H9 (cell line): ENCODE measurements at regions not wholly inside any gene's neighbourhood (a gene's known extent, or its start where the extent isn't known, plus 50 kb on each side); places are given as distances from the start of the nearest gene placed in this dataset.

Source experiments
- DNase-seq: peaks from one replicate; pipeline ENCODE4 v3.0.0-alpha.2; 2017
- H2AFZ ChIP-seq: one replicate; pipeline ENCODE4 v1.6.1; 2013; ENCODE audit warnings: mild to moderate bottlenecking, low read length, control low read depth, moderate library complexity
- H2AK5ac ChIP-seq: 2 replicates; pipeline ENCODE4 v1.6.1; 2013; ENCODE audit warnings: low read length, control low read depth, mixed read lengths; ENCODE audit not compliant: insufficient read length
- H2BK120ac ChIP-seq: one replicate; pipeline ENCODE4 v1.6.1; 2013; ENCODE audit warnings: low read depth, mild to moderate bottlenecking, low read length, control low read depth, inconsistent platforms; ENCODE audit not compliant: poor library complexity, severe bottlenecking
- H2BK12ac ChIP-seq: 2 replicates; pipeline ENCODE4 v1.6.1; 2013; ENCODE audit warnings: low read length, control low read depth, mixed read lengths, low read depth; ENCODE audit not compliant: insufficient read length
- H2BK15ac ChIP-seq: 2 replicates; pipeline ENCODE4 v1.6.1; 2013; ENCODE audit warnings: low read depth, low read length, control low read depth
- H2BK20ac ChIP-seq: one replicate; pipeline ENCODE4 v1.6.1; 2013; ENCODE audit warnings: low read depth, mild to moderate bottlenecking, low read length, control low read depth, inconsistent platforms; ENCODE audit not compliant: poor library complexity, severe bottlenecking
- H2BK5ac ChIP-seq: 2 replicates; pipeline ENCODE4 v1.6.1; 2013; ENCODE audit warnings: low read length, control low read depth, mixed read lengths; ENCODE audit not compliant: insufficient read length
- H3K14ac ChIP-seq: 2 replicates; pipeline ENCODE4 v1.6.1; 2013; ENCODE audit warnings: low read length, control low read depth; ENCODE audit not compliant: insufficient read depth
- H3K18ac ChIP-seq: 2 replicates; pipeline ENCODE4 v1.6.1; 2013; ENCODE audit warnings: low read depth, mild to moderate bottlenecking, mixed read lengths, low read length, control low read depth; ENCODE audit not compliant: insufficient read length
- H3K23ac ChIP-seq: 2 replicates; pipeline ENCODE4 v1.6.1; 2013; ENCODE audit warnings: low read length, control low read depth, mixed read lengths, low read depth; ENCODE audit not compliant: insufficient read length
- H3K23me2 ChIP-seq: 2 replicates; pipeline ENCODE4 v1.6.1; 2013; ENCODE audit warnings: low read depth, mild to moderate bottlenecking, mixed read lengths, low read length, control low read depth; ENCODE audit not compliant: insufficient read length, poor library complexity, severe bottlenecking
- H3K27ac ChIP-seq: 2 replicates; pipeline ENCODE4 v1.5.1; 2013; ENCODE audit warnings: low read length, control low read depth, mixed read lengths, low read depth; ENCODE audit not compliant: insufficient read length
- H3K27me3 ChIP-seq: 2 replicates; pipeline ENCODE4 v1.6.1; 2013; ENCODE audit warnings: low read length, control low read depth, inconsistent platforms; ENCODE audit not compliant: insufficient read depth
- H3K4ac ChIP-seq: 2 replicates; pipeline ENCODE4 v1.6.1; 2013; ENCODE audit warnings: low read depth, mild to moderate bottlenecking, control low read depth, inconsistent platforms, low read length, moderate library complexity
- H3K4me1 ChIP-seq: 2 replicates; pipeline ENCODE4 v1.6.1; 2013; ENCODE audit warnings: low read length, control low read depth, inconsistent platforms; ENCODE audit not compliant: insufficient read depth
- H3K4me2 ChIP-seq: 2 replicates; pipeline ENCODE4 v1.6.1; 2013; ENCODE audit warnings: low read length, control low read depth, mixed read lengths; ENCODE audit not compliant: insufficient read length, insufficient read depth
- H3K56ac ChIP-seq: 2 replicates; pipeline ENCODE4 v1.6.1; 2013; ENCODE audit warnings: low read depth, mild to moderate bottlenecking, mixed read lengths, low read length, control low read depth; ENCODE audit not compliant: insufficient read length
- H3K79me1 ChIP-seq: 2 replicates; pipeline ENCODE4 v1.6.1; 2013; ENCODE audit warnings: low read depth, mild to moderate bottlenecking, moderate library complexity, low read length, control low read depth, inconsistent platforms; ENCODE audit not compliant: insufficient read depth, poor library complexity, severe bottlenecking
- H3K79me2 ChIP-seq: 2 replicates; pipeline ENCODE4 v1.6.1; 2013; ENCODE audit warnings: low read length, control low read depth, inconsistent platforms; ENCODE audit not compliant: insufficient read depth
- H3K9ac ChIP-seq: 2 replicates; pipeline ENCODE4 v1.6.1; 2013; ENCODE audit warnings: low read length, control low read depth, mixed read lengths; ENCODE audit not compliant: insufficient read length; ENCODE audit errors: extremely low read depth
- H3K9me3 ChIP-seq: one replicate; pipeline ENCODE4 v1.6.1; 2013; ENCODE audit warnings: low read depth, low read length, inconsistent platforms; ENCODE audit not compliant: control insufficient read depth
- H3T11ph ChIP-seq: one replicate; pipeline ENCODE4 v1.6.1; 2013; ENCODE audit warnings: mild to moderate bottlenecking, low read length, control low read depth, inconsistent platforms
- H4K20me1 ChIP-seq: one replicate; pipeline ENCODE4 v1.6.1; 2013; ENCODE audit not compliant: control insufficient read depth, insufficient read length, insufficient read depth
- H4K5ac ChIP-seq: 2 replicates; pipeline ENCODE4 v1.6.1; 2013; ENCODE audit warnings: low read depth, mild to moderate bottlenecking, mixed read lengths, low read length, control low read depth; ENCODE audit not compliant: insufficient read length
- H4K8ac ChIP-seq: replicated peaks from 2 replicates; pipeline ENCODE4 v1.6.1; 2013; ENCODE audit warnings: low read length, control low read depth, mixed read lengths, low read depth; ENCODE audit not compliant: insufficient read length
- H4K91ac ChIP-seq: 2 replicates; pipeline ENCODE4 v1.6.1; 2013; ENCODE audit warnings: low read depth, mild to moderate bottlenecking, moderate library complexity, mixed read lengths, low read length, control low read depth; ENCODE audit not compliant: insufficient read length
- H3K27ac Mint-ChIP-seq, 3 experiments: 2 replicates in 2 of 3; 3 replicates in 1 of 3; pipeline ENCODE4 v1.8.0; 2020 to 2021; ENCODE audit warnings: mixed read lengths in 3 of 3, mild to moderate bottlenecking in 1 of 3, moderate library complexity in 1 of 3
- H3K27me3 Mint-ChIP-seq: 2 replicates; pipeline ENCODE4 v1.8.0; 2021; ENCODE audit warnings: low read depth, mild to moderate bottlenecking, moderate library complexity, mixed read lengths
- H3K36me3 Mint-ChIP-seq, 3 experiments: 2 replicates in 2 of 3; 3 replicates in 1 of 3; pipeline ENCODE4 v1.8.0; 2020 to 2021; ENCODE audit warnings: low read depth in 3 of 3, mixed read lengths in 3 of 3; ENCODE audit not compliant: insufficient read depth in 1 of 3
- H3K4me1 Mint-ChIP-seq, 2 experiments: 2 replicates each; pipeline ENCODE4 v1.8.0; 2020; ENCODE audit warnings: mixed read lengths in 2 of 2
- H3K4me3 Mint-ChIP-seq, 2 experiments: 2 replicates in 1 of 2; 3 replicates in 1 of 2; pipeline ENCODE4 v1.8.0; 2020 to 2021; ENCODE audit warnings: mild to moderate bottlenecking in 2 of 2, mixed read lengths in 2 of 2, moderate library complexity in 1 of 2
- H3K9me3 Mint-ChIP-seq, 2 experiments: 2 replicates in 1 of 2; 3 replicates in 1 of 2; pipeline ENCODE4 v1.8.0; 2020; ENCODE audit warnings: mild to moderate bottlenecking in 2 of 2, mixed read lengths in 2 of 2, moderate library complexity in 1 of 2
- WGBS: extraction: QIAGEN DNeasy Blood & Tissue Kit; methylation state at CpG from one replicate; pipeline ENCODE4 v1.1.7; 2013; ENCODE audit warnings: missing lambda C conversion rate, low lambda C conversion rate, mixed read lengths; ENCODE audit not compliant: insufficient read length; ENCODE audit errors: extremely low coverage; 5-methylcytosine and 5-hydroxymethylcytosine counted together
- TF ChIP-seq, protein P1 (sequence below): fragments of 200-600 bp; sonication (generic); conservative IDR thresholded peaks from 3 replicates; pipeline ENCODE4 v1.8.0; 2021; ENCODE audit warnings: antibody characterized with exemption, mild to moderate bottlenecking

- Histone ChIP-seq H2BK12ac (no peak overlapping the region), H4K5ac (no peak overlapping the region), H2AFZ (no peak overlapping the region), H2BK5ac (no peak overlapping the region), H3K14ac (no peak overlapping the region), H2BK15ac (no peak overlapping the region), H3K27me3 (no peaks in the 10 kb centered on the region), H3K79me1 (no peaks in the 10 kb centered on the region), H4K91ac (no peak overlapping the region), H3K27ac (no peak overlapping the region), H3K4ac (no peak overlapping the region), H3K4me2 (no peak overlapping the region), H3K18ac (no peak overlapping the region), H3K56ac (no peak overlapping the region), H3K9me3 (no peaks in the 10 kb centered on the region), H3K23me2 (peaks cover 5% of the 10 kb centered on the region), H3K4me1 (no peaks in the 10 kb centered on the region), H2AK5ac (no peak overlapping the region), H3K23ac (no peak overlapping the region), H4K8ac (no peak overlapping the region), H4K20me1 (no peaks in the 10 kb centered on the region), H3T11ph (no peak overlapping the region), H3K79me2 (no peaks in the 10 kb centered on the region), H2BK120ac (no peak overlapping the region), H3K9ac (no peak overlapping the region), H2BK20ac (no peak overlapping the region)
- Mint-ChIP-seq H3K27ac (no peak overlapping the region; a peak in 1 of 7 replicates), H3K36me3 (no peaks in the 10 kb centered on the region; a peak in 1 of 7 replicates), H3K4me3 (no peak overlapping the region), H3K27me3 (peaks cover 2% of the 10 kb centered on the region; the same call in 1 of the 2 replicates), H3K9me3 (no peaks in the 10 kb centered on the region), H3K4me1 (peaks cover 20 to 23% of the 10 kb centered on the region in 2 experiments)
- WGBS = no CpG with 5 or more reads among the region's 1 CpG
- TF ChIP-seq, protein P1, sequence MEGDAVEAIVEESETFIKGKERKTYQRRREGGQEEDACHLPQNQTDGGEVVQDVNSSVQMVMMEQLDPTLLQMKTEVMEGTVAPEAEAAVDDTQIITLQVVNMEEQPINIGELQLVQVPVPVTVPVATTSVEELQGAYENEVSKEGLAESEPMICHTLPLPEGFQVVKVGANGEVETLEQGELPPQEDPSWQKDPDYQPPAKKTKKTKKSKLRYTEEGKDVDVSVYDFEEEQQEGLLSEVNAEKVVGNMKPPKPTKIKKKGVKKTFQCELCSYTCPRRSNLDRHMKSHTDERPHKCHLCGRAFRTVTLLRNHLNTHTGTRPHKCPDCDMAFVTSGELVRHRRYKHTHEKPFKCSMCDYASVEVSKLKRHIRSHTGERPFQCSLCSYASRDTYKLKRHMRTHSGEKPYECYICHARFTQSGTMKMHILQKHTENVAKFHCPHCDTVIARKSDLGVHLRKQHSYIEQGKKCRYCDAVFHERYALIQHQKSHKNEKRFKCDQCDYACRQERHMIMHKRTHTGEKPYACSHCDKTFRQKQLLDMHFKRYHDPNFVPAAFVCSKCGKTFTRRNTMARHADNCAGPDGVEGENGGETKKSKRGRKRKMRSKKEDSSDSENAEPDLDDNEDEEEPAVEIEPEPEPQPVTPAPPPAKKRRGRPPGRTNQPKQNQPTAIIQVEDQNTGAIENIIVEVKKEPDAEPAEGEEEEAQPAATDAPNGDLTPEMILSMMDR = peak; percentile 64
- no peak for DNase-seq
Measured at GRCh38 chr2:190121971-190122370, 59.4 kb upstream of the MSTN start.
